ENCODE measurements at regions not wholly inside any gene's neighbourhood (a gene's known extent, or its start where the extent isn't known, plus 50 kb on each side); places are given as distances from the start of the nearest gene placed in this dataset.

GRCh38 chr19:30711826-30712225 is 339.6 kb downstream of the ZNF536 start:
- Histone ChIP-seq H3K9ac (replicated peaks in 1 of 4; ENCODE audit: extremely low read depth in 1 of 4, low read depth in 3 of 4, low read length in 3 of 4) (no peak overlapping the region), H3K36me3 (ENCODE audit: control insufficient read depth in 2 of 4, insufficient read depth in 4 of 4, low read length in 3 of 4) (no peaks in the 10 kb centered on the region), H3K79me1 (ENCODE audit: low read depth, low read length) (no peaks in the 10 kb centered on the region), H2BK12ac (ENCODE audit: low read depth, low read length) (no peak overlapping the region), H3K56ac (replicated peaks; ENCODE audit: insufficient read length, low read depth, low read length) (no peak overlapping the region), H3K18ac (ENCODE audit: extremely low read depth, low read length) (no peak overlapping the region), H2AFZ (ENCODE audit: low read length) (no peak overlapping the region), H3K4ac (replicated peaks; ENCODE audit: insufficient read length, low read depth, low read length) (no peak overlapping the region), H3K23me2 (ENCODE audit: low read depth, low read length) (no peaks in the 10 kb centered on the region), H4K20me1 (replicated peaks in 1 of 2; ENCODE audit: control insufficient read depth in 1 of 2, insufficient read depth in 2 of 2, low read length in 2 of 2) (no peaks in the 10 kb centered on the region), H2BK120ac (replicated peaks; ENCODE audit: low read depth, low read length) (no peak overlapping the region), H3K4me3 (ENCODE audit: extremely low read depth in 1 of 4, insufficient read depth in 2 of 4, low read depth in 3 of 4, low read length in 4 of 4) (no peak overlapping the region), H3K4me2 (ENCODE audit: insufficient read depth in 1 of 2, low read depth in 2 of 2, low read length in 2 of 2) (no peak overlapping the region), H3K27ac (ENCODE audit: low read depth, low read length) (no peak overlapping the region), H3K79me2 (ENCODE audit: control insufficient read depth in 1 of 2, insufficient read depth in 2 of 2, low read length in 2 of 2) (no peaks in the 10 kb centered on the region), H3K27me3 (replicated peaks in 1 of 4; ENCODE audit: control insufficient read depth in 3 of 4, extremely low read depth in 1 of 4, insufficient read depth in 3 of 4, low read length in 3 of 4) (no peaks in the 10 kb centered on the region), H4K91ac (replicated peaks; ENCODE audit: insufficient read length, low read length) (no peak overlapping the region), H3K4me1 (replicated peaks in 1 of 4; ENCODE audit: control insufficient read depth in 3 of 4, insufficient read depth in 4 of 4, low read length in 3 of 4) (peaks cover 0 to 3% (median 2%) of the 10 kb centered on the region in 4 experiments; a peak in 3 of 7 replicates), H3K23ac (ENCODE audit: insufficient read length) (no peak overlapping the region), H3K14ac (ENCODE audit: insufficient read length) (no peak overlapping the region), H4K5ac (ENCODE audit: insufficient read length, low read depth, low read length) (no peak overlapping the region), H2AK5ac (ENCODE audit: low read depth, low read length) (no peak overlapping the region), H2BK20ac (ENCODE audit: low read length) (no peak overlapping the region), H3K9me3 (ENCODE audit: insufficient read depth in 2 of 2, low read depth in 1 of 2, low read length in 1 of 2) (no peaks in the 10 kb centered on the region), H2BK5ac (ENCODE audit: low read depth, low read length) (no peak overlapping the region), H4K8ac (ENCODE audit: extremely low read depth, insufficient read depth, low read length) (no peak overlapping the region), H2BK15ac (ENCODE audit: low read length) (no peak overlapping the region)
- FAIRE-seq: no peak
- ChIA-PET POLR2A (ENCODE audit: partially characterized antibody) (no interaction called here), CTCF (ENCODE audit: partially characterized antibody) (interaction anchor here (0.6 to 1.8 kb wide), 4 partner anchors 8 to 1606 kb away, joined by 3 to 8 read pairs (median 4); no protein-coding TSS in a partner anchor)
- WGBS, 2 experiments (ENCODE audit: extremely low coverage in 1 of 2, insufficient coverage in 1 of 2, insufficient read length in 1 of 2, insufficient replicate concordance in 2 of 2, low coverage in 1 of 2, low lambda C conversion rate in 2 of 2, missing lambda C conversion rate in 1 of 2): 91% methylated on average over 4 of the region's 4 CpGs; no CpG with 5 or more reads in 1 of the 2 experiments
- no peak for DNase-seq (ENCODE audit: low read depth in 1 of 2, low spot score in 2 of 2)
- TF ChIP-seq TEAD4 (IDR thresholded peaks at IDR 0.05; ENCODE audit: low read depth, low read length): no peak
- no peak for TF ChIP-seq ASH2L (IDR thresholded peaks at IDR 0.05; ENCODE audit: low read length)
